H9 (cell line): ENCODE measurements at regions not wholly inside any gene's neighbourhood (a gene's known extent, or its start where the extent isn't known, plus 50 kb on each side); places are given as distances from the start of the nearest gene placed in this dataset.

ENCODE experiments used
- DNase-seq: peaks from one replicate; pipeline ENCODE4 v3.0.0-alpha.2; 2017
- H2AFZ ChIP-seq: one replicate; pipeline ENCODE4 v1.6.1; 2013; ENCODE audit warnings: mild to moderate bottlenecking, low read length, control low read depth, moderate library complexity
- H2AK5ac ChIP-seq: 2 replicates; pipeline ENCODE4 v1.6.1; 2013; ENCODE audit warnings: low read length, control low read depth, mixed read lengths; ENCODE audit not compliant: insufficient read length
- H2BK120ac ChIP-seq: one replicate; pipeline ENCODE4 v1.6.1; 2013; ENCODE audit warnings: low read depth, mild to moderate bottlenecking, low read length, control low read depth, inconsistent platforms; ENCODE audit not compliant: poor library complexity, severe bottlenecking
- H2BK12ac ChIP-seq: 2 replicates; pipeline ENCODE4 v1.6.1; 2013; ENCODE audit warnings: low read length, control low read depth, mixed read lengths, low read depth; ENCODE audit not compliant: insufficient read length
- H2BK15ac ChIP-seq: 2 replicates; pipeline ENCODE4 v1.6.1; 2013; ENCODE audit warnings: low read depth, low read length, control low read depth
- H2BK20ac ChIP-seq: one replicate; pipeline ENCODE4 v1.6.1; 2013; ENCODE audit warnings: low read depth, mild to moderate bottlenecking, low read length, control low read depth, inconsistent platforms; ENCODE audit not compliant: poor library complexity, severe bottlenecking
- H2BK5ac ChIP-seq: 2 replicates; pipeline ENCODE4 v1.6.1; 2013; ENCODE audit warnings: low read length, control low read depth, mixed read lengths; ENCODE audit not compliant: insufficient read length
- H3K14ac ChIP-seq: 2 replicates; pipeline ENCODE4 v1.6.1; 2013; ENCODE audit warnings: low read length, control low read depth; ENCODE audit not compliant: insufficient read depth
- H3K18ac ChIP-seq: 2 replicates; pipeline ENCODE4 v1.6.1; 2013; ENCODE audit warnings: low read depth, mild to moderate bottlenecking, mixed read lengths, low read length, control low read depth; ENCODE audit not compliant: insufficient read length
- H3K23ac ChIP-seq: 2 replicates; pipeline ENCODE4 v1.6.1; 2013; ENCODE audit warnings: low read length, control low read depth, mixed read lengths, low read depth; ENCODE audit not compliant: insufficient read length
- H3K23me2 ChIP-seq: 2 replicates; pipeline ENCODE4 v1.6.1; 2013; ENCODE audit warnings: low read depth, mild to moderate bottlenecking, mixed read lengths, low read length, control low read depth; ENCODE audit not compliant: insufficient read length, poor library complexity, severe bottlenecking
- H3K27ac ChIP-seq: 2 replicates; pipeline ENCODE4 v1.5.1; 2013; ENCODE audit warnings: low read length, control low read depth, mixed read lengths, low read depth; ENCODE audit not compliant: insufficient read length
- H3K27me3 ChIP-seq: 2 replicates; pipeline ENCODE4 v1.6.1; 2013; ENCODE audit warnings: low read length, control low read depth, inconsistent platforms; ENCODE audit not compliant: insufficient read depth
- H3K4ac ChIP-seq: 2 replicates; pipeline ENCODE4 v1.6.1; 2013; ENCODE audit warnings: low read depth, mild to moderate bottlenecking, control low read depth, inconsistent platforms, low read length, moderate library complexity
- H3K4me1 ChIP-seq: 2 replicates; pipeline ENCODE4 v1.6.1; 2013; ENCODE audit warnings: low read length, control low read depth, inconsistent platforms; ENCODE audit not compliant: insufficient read depth
- H3K4me2 ChIP-seq: 2 replicates; pipeline ENCODE4 v1.6.1; 2013; ENCODE audit warnings: low read length, control low read depth, mixed read lengths; ENCODE audit not compliant: insufficient read length, insufficient read depth
- H3K56ac ChIP-seq: 2 replicates; pipeline ENCODE4 v1.6.1; 2013; ENCODE audit warnings: low read depth, mild to moderate bottlenecking, mixed read lengths, low read length, control low read depth; ENCODE audit not compliant: insufficient read length
- H3K79me1 ChIP-seq: 2 replicates; pipeline ENCODE4 v1.6.1; 2013; ENCODE audit warnings: low read depth, mild to moderate bottlenecking, moderate library complexity, low read length, control low read depth, inconsistent platforms; ENCODE audit not compliant: insufficient read depth, poor library complexity, severe bottlenecking
- H3K79me2 ChIP-seq: 2 replicates; pipeline ENCODE4 v1.6.1; 2013; ENCODE audit warnings: low read length, control low read depth, inconsistent platforms; ENCODE audit not compliant: insufficient read depth
- H3K9ac ChIP-seq: 2 replicates; pipeline ENCODE4 v1.6.1; 2013; ENCODE audit warnings: low read length, control low read depth, mixed read lengths; ENCODE audit not compliant: insufficient read length; ENCODE audit errors: extremely low read depth
- H3K9me3 ChIP-seq: one replicate; pipeline ENCODE4 v1.6.1; 2013; ENCODE audit warnings: low read depth, low read length, inconsistent platforms; ENCODE audit not compliant: control insufficient read depth
- H3T11ph ChIP-seq: one replicate; pipeline ENCODE4 v1.6.1; 2013; ENCODE audit warnings: mild to moderate bottlenecking, low read length, control low read depth, inconsistent platforms
- H4K20me1 ChIP-seq: one replicate; pipeline ENCODE4 v1.6.1; 2013; ENCODE audit not compliant: control insufficient read depth, insufficient read length, insufficient read depth
- H4K5ac ChIP-seq: 2 replicates; pipeline ENCODE4 v1.6.1; 2013; ENCODE audit warnings: low read depth, mild to moderate bottlenecking, mixed read lengths, low read length, control low read depth; ENCODE audit not compliant: insufficient read length
- H4K8ac ChIP-seq: replicated peaks from 2 replicates; pipeline ENCODE4 v1.6.1; 2013; ENCODE audit warnings: low read length, control low read depth, mixed read lengths, low read depth; ENCODE audit not compliant: insufficient read length
- H4K91ac ChIP-seq: 2 replicates; pipeline ENCODE4 v1.6.1; 2013; ENCODE audit warnings: low read depth, mild to moderate bottlenecking, moderate library complexity, mixed read lengths, low read length, control low read depth; ENCODE audit not compliant: insufficient read length
- H3K27ac Mint-ChIP-seq, 3 experiments: 2 replicates in 2 of 3; 3 replicates in 1 of 3; pipeline ENCODE4 v1.8.0; 2020 to 2021; ENCODE audit warnings: mixed read lengths in 3 of 3, mild to moderate bottlenecking in 1 of 3, moderate library complexity in 1 of 3
- H3K27me3 Mint-ChIP-seq: 2 replicates; pipeline ENCODE4 v1.8.0; 2021; ENCODE audit warnings: low read depth, mild to moderate bottlenecking, moderate library complexity, mixed read lengths
- H3K36me3 Mint-ChIP-seq, 3 experiments: 2 replicates in 2 of 3; 3 replicates in 1 of 3; pipeline ENCODE4 v1.8.0; 2020 to 2021; ENCODE audit warnings: low read depth in 3 of 3, mixed read lengths in 3 of 3; ENCODE audit not compliant: insufficient read depth in 1 of 3
- H3K4me1 Mint-ChIP-seq, 2 experiments: 2 replicates each; pipeline ENCODE4 v1.8.0; 2020; ENCODE audit warnings: mixed read lengths in 2 of 2
- H3K4me3 Mint-ChIP-seq, 2 experiments: 2 replicates in 1 of 2; 3 replicates in 1 of 2; pipeline ENCODE4 v1.8.0; 2020 to 2021; ENCODE audit warnings: mild to moderate bottlenecking in 2 of 2, mixed read lengths in 2 of 2, moderate library complexity in 1 of 2
- H3K9me3 Mint-ChIP-seq, 2 experiments: 2 replicates in 1 of 2; 3 replicates in 1 of 2; pipeline ENCODE4 v1.8.0; 2020; ENCODE audit warnings: mild to moderate bottlenecking in 2 of 2, mixed read lengths in 2 of 2, moderate library complexity in 1 of 2
- WGBS: extraction: QIAGEN DNeasy Blood & Tissue Kit; methylation state at CpG from one replicate; pipeline ENCODE4 v1.1.7; 2013; ENCODE audit warnings: missing lambda C conversion rate, low lambda C conversion rate, mixed read lengths; ENCODE audit not compliant: insufficient read length; ENCODE audit errors: extremely low coverage; 5-methylcytosine and 5-hydroxymethylcytosine counted together
- TF ChIP-seq, protein P1 (sequence below): fragments of 200-600 bp; sonication (generic); conservative IDR thresholded peaks from 3 replicates; pipeline ENCODE4 v1.8.0; 2021; ENCODE audit warnings: antibody characterized with exemption, mild to moderate bottlenecking

DNA sequence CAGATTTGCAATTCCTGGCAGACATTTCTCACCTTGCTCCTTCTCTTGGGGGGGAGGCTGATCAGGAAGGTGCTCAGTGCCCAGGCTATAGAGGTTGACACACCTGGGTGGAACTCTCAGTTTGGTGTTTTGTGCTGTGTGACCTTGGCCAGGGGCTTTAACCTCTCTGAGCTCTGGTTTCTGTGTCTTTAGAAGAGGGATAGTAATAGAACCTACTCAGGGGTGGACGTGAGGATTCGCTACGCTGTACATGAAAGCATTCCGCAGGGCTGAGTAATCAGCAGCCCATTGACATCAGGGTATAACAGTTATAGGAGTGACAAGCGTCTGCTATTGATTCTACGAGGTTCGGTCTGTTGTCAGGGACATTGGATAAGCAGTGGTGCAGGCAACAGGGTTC is 98.1 kb downstream of the PHETA1 start:
- Histone ChIP-seq H3K27me3 (no peaks in the 10 kb centered on the region), H3K27ac (no peak overlapping the region), H3K79me1 (no peaks in the 10 kb centered on the region), H3K79me2 (no peaks in the 10 kb centered on the region), H3K14ac (no peak overlapping the region), H4K20me1 (no peaks in the 10 kb centered on the region), H2AK5ac (no peak overlapping the region), H3K9ac (no peak overlapping the region), H4K91ac (no peak overlapping the region), H3T11ph (no peak overlapping the region), H2BK20ac (no peak overlapping the region), H2AFZ (no peak overlapping the region), H3K23ac (no peak overlapping the region), H3K4me2 (no peak overlapping the region), H3K9me3 (no peaks in the 10 kb centered on the region), H3K4me1 (no peaks in the 10 kb centered on the region), H4K5ac (no peak overlapping the region), H3K18ac (no peak overlapping the region), H2BK120ac (no peak overlapping the region), H3K56ac (no peak overlapping the region), H3K23me2 (no peaks in the 10 kb centered on the region), H2BK5ac (no peak overlapping the region), H3K4ac (no peak overlapping the region), H2BK12ac (no peak overlapping the region), H4K8ac (no peak overlapping the region), H2BK15ac (no peak overlapping the region)
- TF ChIP-seq, protein P1, sequence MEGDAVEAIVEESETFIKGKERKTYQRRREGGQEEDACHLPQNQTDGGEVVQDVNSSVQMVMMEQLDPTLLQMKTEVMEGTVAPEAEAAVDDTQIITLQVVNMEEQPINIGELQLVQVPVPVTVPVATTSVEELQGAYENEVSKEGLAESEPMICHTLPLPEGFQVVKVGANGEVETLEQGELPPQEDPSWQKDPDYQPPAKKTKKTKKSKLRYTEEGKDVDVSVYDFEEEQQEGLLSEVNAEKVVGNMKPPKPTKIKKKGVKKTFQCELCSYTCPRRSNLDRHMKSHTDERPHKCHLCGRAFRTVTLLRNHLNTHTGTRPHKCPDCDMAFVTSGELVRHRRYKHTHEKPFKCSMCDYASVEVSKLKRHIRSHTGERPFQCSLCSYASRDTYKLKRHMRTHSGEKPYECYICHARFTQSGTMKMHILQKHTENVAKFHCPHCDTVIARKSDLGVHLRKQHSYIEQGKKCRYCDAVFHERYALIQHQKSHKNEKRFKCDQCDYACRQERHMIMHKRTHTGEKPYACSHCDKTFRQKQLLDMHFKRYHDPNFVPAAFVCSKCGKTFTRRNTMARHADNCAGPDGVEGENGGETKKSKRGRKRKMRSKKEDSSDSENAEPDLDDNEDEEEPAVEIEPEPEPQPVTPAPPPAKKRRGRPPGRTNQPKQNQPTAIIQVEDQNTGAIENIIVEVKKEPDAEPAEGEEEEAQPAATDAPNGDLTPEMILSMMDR = no peak
- Mint-ChIP-seq H3K36me3 (no peaks in the 10 kb centered on the region), H3K4me3 (no peak overlapping the region), H3K9me3 (no peaks in the 10 kb centered on the region), H3K27ac (no peak overlapping the region), H3K4me1 (peaks cover 3 to 7% of the 10 kb centered on the region in 2 experiments), H3K27me3 (peaks cover 1% of the 10 kb centered on the region; the same call in 1 of the 2 replicates)
- no CpG with 5 or more reads among the region's 7 CpGs for WGBS
- no peak for DNase-seq
